Astrocyte (in vitro differentiated cells and primary cell): ENCODE measurements at regions not wholly inside any gene's neighbourhood (a gene's known extent, or its start where the extent isn't known, plus 50 kb on each side); places are given as distances from the start of the nearest gene placed in this dataset.

Experiments used
- DNase-seq: peaks from one replicate; pipeline ENCODE4 v3.0.0-alpha.2; 2010; ENCODE audit warnings: low read depth
- FAIRE-seq: peaks from 2 replicates; lab custom pipeline; 2011; peaks lifted over from hg19 to GRCh38; lab: Jason Lieb, UNC
- H2AFZ ChIP-seq: 2 replicates; pipeline ENCODE4 v1.6.0; 2012; ENCODE audit warnings: low read depth, low read length, inconsistent platforms
- H3K27ac ChIP-seq: 2 replicates; pipeline ENCODE4 v1.5.1; 2011; ENCODE audit warnings: low read depth, low read length, inconsistent platforms
- H3K27me3 ChIP-seq: 2 replicates; pipeline ENCODE4 v1.6.0; 2011; ENCODE audit warnings: low read length, inconsistent platforms; ENCODE audit not compliant: insufficient read depth
- H3K36me3 ChIP-seq: 2 replicates; pipeline ENCODE4 v1.5.1; 2011; ENCODE audit warnings: low read length, inconsistent platforms; ENCODE audit not compliant: insufficient read depth
- H3K4me1 ChIP-seq: 2 replicates; pipeline ENCODE4 v1.5.1; 2011; ENCODE audit warnings: low read length, inconsistent platforms; ENCODE audit not compliant: insufficient read depth
- H3K4me2 ChIP-seq: 2 replicates; pipeline ENCODE4 v1.6.0; 2012; ENCODE audit warnings: low read length, inconsistent platforms
- H3K4me3 ChIP-seq: 2 replicates; pipeline ENCODE4 v1.5.1; 2011; ENCODE audit warnings: low read depth, mild to moderate bottlenecking, low read length, inconsistent platforms; ENCODE audit not compliant: insufficient read depth
- H3K79me2 ChIP-seq: 2 replicates; pipeline ENCODE4 v1.6.0; 2012; ENCODE audit warnings: mild to moderate bottlenecking, low read length, inconsistent platforms; ENCODE audit not compliant: insufficient read depth
- H3K9ac ChIP-seq: 2 replicates; pipeline ENCODE4 v1.6.0; 2012; ENCODE audit warnings: mild to moderate bottlenecking, low read length, inconsistent platforms
- H3K9me3 ChIP-seq: 2 replicates; pipeline ENCODE4 v1.5.1; 2012; ENCODE audit warnings: low read depth, mild to moderate bottlenecking, low read length, inconsistent platforms; ENCODE audit not compliant: insufficient read depth
- H4K20me1 ChIP-seq: 2 replicates; pipeline ENCODE4 v1.6.0; 2012; ENCODE audit warnings: low read length, inconsistent platforms; ENCODE audit not compliant: insufficient read depth
- H3K27ac Mint-ChIP-seq: one replicate; pipeline ENCODE4 v1.8.0; 2021; ENCODE audit warnings: mild to moderate bottlenecking, mixed read lengths; ENCODE audit not compliant: unreplicated experiment
- H3K27me3 Mint-ChIP-seq: one replicate; pipeline ENCODE4 v1.8.0; 2021; ENCODE audit warnings: low read depth, mixed read lengths; ENCODE audit not compliant: unreplicated experiment
- H3K36me3 Mint-ChIP-seq: one replicate; pipeline ENCODE4 v1.8.0; 2021; ENCODE audit warnings: low read depth, mixed read lengths; ENCODE audit not compliant: unreplicated experiment
- H3K4me1 Mint-ChIP-seq: one replicate; pipeline ENCODE4 v1.8.0; 2021; ENCODE audit warnings: low read depth, mixed read lengths; ENCODE audit not compliant: unreplicated experiment
- H3K4me3 Mint-ChIP-seq: one replicate; pipeline ENCODE4 v1.8.0; 2021; ENCODE audit warnings: mild to moderate bottlenecking, moderate library complexity, mixed read lengths; ENCODE audit not compliant: unreplicated experiment
- H3K9me3 Mint-ChIP-seq: one replicate; pipeline ENCODE4 v1.8.0; 2021; ENCODE audit warnings: mild to moderate bottlenecking, mixed read lengths; ENCODE audit not compliant: unreplicated experiment
- EZH2 ChIP-seq: IDR thresholded peaks from 2 replicates; pipeline ENCODE4 v1.6.1; 2012; ENCODE audit warnings: mild to moderate bottlenecking, low read length, inconsistent platforms; ENCODE audit not compliant: insufficient read depth
- TF ChIP-seq, protein P1 (sequence below): IDR thresholded peaks from 2 replicates; pipeline ENCODE4 v1.5.1; 2011; ENCODE audit warnings: low read depth, mild to moderate bottlenecking, inconsistent platforms, low read length, moderate library complexity; ENCODE audit not compliant: insufficient read depth

DNA sequence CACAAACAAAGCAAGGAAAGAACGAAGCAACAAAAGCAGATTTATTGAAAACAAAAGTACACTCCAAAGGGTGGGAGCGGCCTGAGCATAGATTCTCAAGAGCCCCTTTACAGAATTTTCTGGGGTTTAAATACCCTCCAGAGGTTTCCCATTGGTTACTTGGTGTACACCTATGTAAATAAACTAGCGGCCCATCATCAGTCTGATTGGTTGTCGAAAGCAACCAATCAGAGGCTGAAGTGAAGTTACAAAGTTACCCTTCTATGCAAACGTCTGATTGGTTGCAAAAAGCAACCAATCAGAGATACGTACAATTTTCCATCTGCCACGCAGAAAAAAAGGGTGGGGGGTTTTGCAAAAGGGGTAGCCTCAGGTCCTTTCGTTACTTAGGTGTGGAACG, 96.3 kb upstream of the UBAC2 start:
- H3K4me3 ChIP-seq, result no peak overlapping the region
- DNase-seq (no peak), FAIRE-seq (no peak)
- no peak overlapping the region for H3K27ac Mint-ChIP-seq
- no peak overlapping the region for H3K4me2 ChIP-seq
- no peaks in the 10 kb centered on the region for H3K4me1 Mint-ChIP-seq
- no peaks in the 10 kb centered on the region for H3K36me3 Mint-ChIP-seq
- H3K79me2 ChIP-seq, result no peaks in the 10 kb centered on the region
- no peak overlapping the region for H2AFZ ChIP-seq
- H3K9me3 Mint-ChIP-seq, result no peaks in the 10 kb centered on the region
- H3K9ac ChIP-seq, result no peak overlapping the region
- H3K27me3 ChIP-seq, result peaks cover 3% of the 10 kb centered on the region
- H4K20me1 ChIP-seq, result no peaks in the 10 kb centered on the region
- H3K36me3 ChIP-seq, result no peaks in the 10 kb centered on the region
- TF ChIP-seq, protein P1, sequence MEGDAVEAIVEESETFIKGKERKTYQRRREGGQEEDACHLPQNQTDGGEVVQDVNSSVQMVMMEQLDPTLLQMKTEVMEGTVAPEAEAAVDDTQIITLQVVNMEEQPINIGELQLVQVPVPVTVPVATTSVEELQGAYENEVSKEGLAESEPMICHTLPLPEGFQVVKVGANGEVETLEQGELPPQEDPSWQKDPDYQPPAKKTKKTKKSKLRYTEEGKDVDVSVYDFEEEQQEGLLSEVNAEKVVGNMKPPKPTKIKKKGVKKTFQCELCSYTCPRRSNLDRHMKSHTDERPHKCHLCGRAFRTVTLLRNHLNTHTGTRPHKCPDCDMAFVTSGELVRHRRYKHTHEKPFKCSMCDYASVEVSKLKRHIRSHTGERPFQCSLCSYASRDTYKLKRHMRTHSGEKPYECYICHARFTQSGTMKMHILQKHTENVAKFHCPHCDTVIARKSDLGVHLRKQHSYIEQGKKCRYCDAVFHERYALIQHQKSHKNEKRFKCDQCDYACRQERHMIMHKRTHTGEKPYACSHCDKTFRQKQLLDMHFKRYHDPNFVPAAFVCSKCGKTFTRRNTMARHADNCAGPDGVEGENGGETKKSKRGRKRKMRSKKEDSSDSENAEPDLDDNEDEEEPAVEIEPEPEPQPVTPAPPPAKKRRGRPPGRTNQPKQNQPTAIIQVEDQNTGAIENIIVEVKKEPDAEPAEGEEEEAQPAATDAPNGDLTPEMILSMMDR, result no peak
- TF ChIP-seq EZH2, result no peak
- H3K27me3 Mint-ChIP-seq, result peaks cover 2% of the 10 kb centered on the region
- no peaks in the 10 kb centered on the region for H3K4me1 ChIP-seq
- no peak overlapping the region for H3K4me3 Mint-ChIP-seq
- no peak overlapping the region for H3K27ac ChIP-seq
- no peaks in the 10 kb centered on the region for H3K9me3 ChIP-seq

DNA sequence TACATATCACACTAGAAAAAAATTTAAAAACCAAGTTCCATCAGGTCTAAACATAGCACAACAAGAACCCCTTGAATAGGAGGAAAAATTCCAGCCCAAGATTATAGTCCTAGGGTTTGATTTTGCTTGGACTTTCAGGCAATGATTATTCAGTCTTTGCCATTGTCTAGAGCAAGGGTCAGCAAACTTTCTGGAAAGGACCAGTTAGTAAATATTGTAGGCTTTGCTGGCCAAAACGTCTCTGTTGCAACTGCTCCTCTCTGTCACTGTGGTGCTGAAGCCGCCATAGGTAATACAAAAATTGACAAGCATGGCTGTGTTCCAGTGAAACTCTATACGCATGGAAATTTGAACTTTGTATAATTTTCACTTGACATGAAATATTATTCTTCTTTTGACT, 95.5 kb upstream of the UBAC2 start:
- no peak for DNase-seq
- no peak overlapping the region for H3K4me3 Mint-ChIP-seq
- Histone ChIP-seq H2AFZ (no peak overlapping the region), H3K4me3 (no peak overlapping the region), H3K9ac (no peak overlapping the region), H4K20me1 (no peaks in the 10 kb centered on the region), H3K36me3 (no peaks in the 10 kb centered on the region), H3K79me2 (no peaks in the 10 kb centered on the region), H3K27me3 (peaks cover 3% of the 10 kb centered on the region), H3K4me2 (no peak overlapping the region), H3K27ac (no peak overlapping the region), H3K4me1 (no peaks in the 10 kb centered on the region), H3K9me3 (no peaks in the 10 kb centered on the region)
- H3K27me3 Mint-ChIP-seq, result peaks cover 2% of the 10 kb centered on the region
- H3K27ac Mint-ChIP-seq, result no peak overlapping the region
- H3K9me3 Mint-ChIP-seq, result no peaks in the 10 kb centered on the region
- H3K36me3 Mint-ChIP-seq, result no peaks in the 10 kb centered on the region
- H3K4me1 Mint-ChIP-seq, result no peaks in the 10 kb centered on the region
- FAIRE-seq, result no peak
- no peak for TF ChIP-seq EZH2
- TF ChIP-seq, protein P1, result no peak

DNA sequence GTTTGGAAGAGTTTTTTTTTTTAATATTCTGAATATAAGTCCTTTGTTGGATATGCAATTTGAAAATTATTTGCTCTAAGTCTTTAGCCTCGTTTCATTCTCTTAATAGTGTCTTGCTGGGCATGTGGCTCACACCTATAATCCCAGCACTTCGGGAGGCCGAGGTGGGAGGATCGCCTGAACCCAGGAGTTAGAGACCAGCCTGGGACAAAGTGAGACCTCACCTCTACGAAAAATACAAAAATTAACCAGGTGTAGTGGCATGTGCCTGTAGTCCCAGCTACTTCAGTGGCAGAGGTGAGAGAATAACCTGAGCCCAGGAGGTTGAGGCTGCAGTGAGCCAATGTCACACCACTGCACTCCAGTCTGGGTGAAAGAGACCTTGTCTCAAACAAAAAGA, 87.3 kb upstream of the UBAC2 start:
- no peaks in the 10 kb centered on the region for H3K27me3 Mint-ChIP-seq
- H4K20me1 ChIP-seq, result no peaks in the 10 kb centered on the region
- FAIRE-seq, result no peak

More for the DNA sequence above, 87.3 kb upstream of the UBAC2 start:
- H3K4me3 Mint-ChIP-seq, result no peak overlapping the region
- Histone ChIP-seq H3K9me3 (no peaks in the 10 kb centered on the region), H3K36me3 (no peaks in the 10 kb centered on the region), H3K4me2 (no peak overlapping the region), H3K4me1 (no peaks in the 10 kb centered on the region), H3K27ac (no peak overlapping the region), H2AFZ (no peak overlapping the region), H3K27me3 (no peaks in the 10 kb centered on the region), H3K9ac (no peak overlapping the region), H3K79me2 (no peaks in the 10 kb centered on the region), H3K4me3 (no peak overlapping the region)
- no peaks in the 10 kb centered on the region for H3K4me1 Mint-ChIP-seq
- no peaks in the 10 kb centered on the region for H3K36me3 Mint-ChIP-seq
- H3K27ac Mint-ChIP-seq, result no peak overlapping the region
- no peak for DNase-seq
- H3K9me3 Mint-ChIP-seq, result no peaks in the 10 kb centered on the region
- TF ChIP-seq, protein P1, result no peak
- TF ChIP-seq EZH2, result no peak
